Mesothelial cell of epicardium (in vitro differentiated cells): ENCODE measurements at regions not wholly inside any gene's neighbourhood (a gene's known extent, or its start where the extent isn't known, plus 50 kb on each side); places are given as distances from the start of the nearest gene placed in this dataset.

Experiments used
- DNase-seq, 2 experiments: peaks; one replicate each; pipeline ENCODE4 v3.0.0; 2021; ENCODE audit warnings: low spot score in 2 of 2; ENCODE audit not compliant: unreplicated experiment in 2 of 2
- H3K27ac Mint-ChIP-seq: 2 replicates; pipeline ENCODE4 v1.8.0; 2021; ENCODE audit warnings: mixed read lengths
- H3K27me3 Mint-ChIP-seq: 2 replicates; pipeline ENCODE4 v1.8.0; 2021; ENCODE audit warnings: low read depth, mixed read lengths
- H3K36me3 Mint-ChIP-seq: 2 replicates; pipeline ENCODE4 v1.8.0; 2021; ENCODE audit warnings: mixed read lengths
- H3K4me1 Mint-ChIP-seq: 2 replicates; pipeline ENCODE4 v1.8.0; 2021; ENCODE audit warnings: mixed read lengths
- H3K4me3 Mint-ChIP-seq: 2 replicates; pipeline ENCODE4 v1.8.0; 2021; ENCODE audit warnings: mild to moderate bottlenecking, moderate library complexity, mixed read lengths
- H3K9me3 Mint-ChIP-seq: 2 replicates; pipeline ENCODE4 v1.8.0; 2021; ENCODE audit warnings: mixed read lengths
- CTCF ChIP-seq: fragments of 200-600 bp; sonication (generic); IDR thresholded peaks from one replicate; pipeline ENCODE4 v1.5.0; 2021; ENCODE audit warnings: antibody characterized with exemption; ENCODE audit not compliant: unreplicated experiment

GRCh38 chr11:22555881-22556280 is 69.7 kb downstream of the FANCF start:
- no peak for DNase-seq
- Mint-ChIP-seq H3K9me3 (no peaks in the 10 kb centered on the region), H3K27ac (no peak overlapping the region), H3K27me3 (no peaks in the 10 kb centered on the region), H3K4me3 (no peak overlapping the region), H3K4me1 (peaks cover 25% of the 10 kb centered on the region), H3K36me3 (no peaks in the 10 kb centered on the region)
- TF ChIP-seq CTCF = no peak

- DNase-seq = no peak
- no peaks in the 10 kb centered on the region for H3K9me3 Mint-ChIP-seq
- H3K27ac Mint-ChIP-seq = no peak overlapping the region
- peaks cover 41% of the 10 kb centered on the region for H3K4me1 Mint-ChIP-seq
- TF ChIP-seq CTCF = no peak
- H3K36me3 Mint-ChIP-seq = no peaks in the 10 kb centered on the region
- H3K4me3 Mint-ChIP-seq = no peak overlapping the region
- H3K27me3 Mint-ChIP-seq = no peaks in the 10 kb centered on the region
Measured at GRCh38 chr11:22554221-22554620, 71.4 kb downstream of the FANCF start.

- DNase-seq = no peak
- peaks cover 38% of the 10 kb centered on the region for H3K4me1 Mint-ChIP-seq
- no peaks in the 10 kb centered on the region for H3K27me3 Mint-ChIP-seq
- no peak for TF ChIP-seq CTCF
- no peak overlapping the region for H3K27ac Mint-ChIP-seq
- no peaks in the 10 kb centered on the region for H3K36me3 Mint-ChIP-seq
- H3K4me3 Mint-ChIP-seq = no peak overlapping the region
- no peaks in the 10 kb centered on the region for H3K9me3 Mint-ChIP-seq
Measured at GRCh38 chr11:22552885-22553284, 72.7 kb downstream of the FANCF start.

GRCh38 chr11:22546746-22547145 is 78.9 kb downstream of the FANCF start:
- Mint-ChIP-seq H3K36me3 (no peaks in the 10 kb centered on the region), H3K27ac (no peak overlapping the region), H3K4me3 (no peak overlapping the region), H3K27me3 (no peaks in the 10 kb centered on the region), H3K4me1 (peaks cover 25% of the 10 kb centered on the region), H3K9me3 (peaks cover 5% of the 10 kb centered on the region)
- no peak for DNase-seq
- TF ChIP-seq CTCF = no peak

GRCh38 chr11:22543261-22543660 is 82.4 kb downstream of the FANCF start:
- Mint-ChIP-seq H3K4me1 (peaks cover 3% of the 10 kb centered on the region), H3K9me3 (peaks cover 5% of the 10 kb centered on the region), H3K36me3 (no peaks in the 10 kb centered on the region), H3K4me3 (no peak overlapping the region), H3K27me3 (no peaks in the 10 kb centered on the region), H3K27ac (no peak overlapping the region)
- no peak for DNase-seq
- TF ChIP-seq CTCF = no peak

- no peak for TF ChIP-seq CTCF
- no peak for DNase-seq
- Mint-ChIP-seq H3K9me3 (peaks cover 5% of the 10 kb centered on the region), H3K4me3 (no peak overlapping the region), H3K4me1 (no peaks in the 10 kb centered on the region), H3K36me3 (no peaks in the 10 kb centered on the region), H3K27me3 (no peaks in the 10 kb centered on the region), H3K27ac (no peak overlapping the region)
Measured at GRCh38 chr11:22539821-22540256, 85.8 kb downstream of the FANCF start.
